Fibroblast of the aortic adventitia (primary cell): ENCODE measurements at regions not wholly inside any gene's neighbourhood (a gene's known extent, or its start where the extent isn't known, plus 50 kb on each side); places are given as distances from the start of the nearest gene placed in this dataset.

ENCODE experiments used
- DNase-seq: peaks from one replicate; pipeline ENCODE4 v3.0.0-alpha.2; 2010; ENCODE audit warnings: low read depth
- H3K4me3 ChIP-seq: 2 replicates; pipeline ENCODE4 v1.5.1; 2011; ENCODE audit warnings: low read depth, mild to moderate bottlenecking, control low read depth, low read length, moderate library complexity
- TF ChIP-seq, protein P1 (sequence below): IDR thresholded peaks from 2 replicates; pipeline ENCODE4 v1.5.1; 2011; ENCODE audit warnings: mild to moderate bottlenecking, low read length, control low read depth, inconsistent platforms; ENCODE audit not compliant: insufficient read depth

DNA sequence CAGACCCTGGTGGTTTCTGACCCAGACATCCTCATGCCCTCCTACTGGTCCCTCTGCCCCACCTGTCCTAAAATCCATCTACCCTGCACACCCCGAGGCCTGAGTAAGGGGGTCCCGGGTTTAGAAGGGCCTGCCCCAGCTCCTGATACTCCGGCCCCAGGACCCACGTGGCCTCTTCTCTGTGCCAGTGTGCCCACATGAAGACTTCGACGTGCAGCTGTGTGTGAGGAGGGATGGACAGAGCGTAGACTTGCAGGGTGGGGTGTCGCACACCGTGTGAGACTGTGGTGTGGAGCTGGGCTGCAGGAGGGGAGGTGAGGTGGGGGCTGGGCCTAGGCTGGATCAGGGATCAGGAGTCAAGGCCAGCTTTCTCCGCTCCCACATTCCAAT, 461.1 kb downstream of the PTPRU start:
- TF ChIP-seq, protein P1, sequence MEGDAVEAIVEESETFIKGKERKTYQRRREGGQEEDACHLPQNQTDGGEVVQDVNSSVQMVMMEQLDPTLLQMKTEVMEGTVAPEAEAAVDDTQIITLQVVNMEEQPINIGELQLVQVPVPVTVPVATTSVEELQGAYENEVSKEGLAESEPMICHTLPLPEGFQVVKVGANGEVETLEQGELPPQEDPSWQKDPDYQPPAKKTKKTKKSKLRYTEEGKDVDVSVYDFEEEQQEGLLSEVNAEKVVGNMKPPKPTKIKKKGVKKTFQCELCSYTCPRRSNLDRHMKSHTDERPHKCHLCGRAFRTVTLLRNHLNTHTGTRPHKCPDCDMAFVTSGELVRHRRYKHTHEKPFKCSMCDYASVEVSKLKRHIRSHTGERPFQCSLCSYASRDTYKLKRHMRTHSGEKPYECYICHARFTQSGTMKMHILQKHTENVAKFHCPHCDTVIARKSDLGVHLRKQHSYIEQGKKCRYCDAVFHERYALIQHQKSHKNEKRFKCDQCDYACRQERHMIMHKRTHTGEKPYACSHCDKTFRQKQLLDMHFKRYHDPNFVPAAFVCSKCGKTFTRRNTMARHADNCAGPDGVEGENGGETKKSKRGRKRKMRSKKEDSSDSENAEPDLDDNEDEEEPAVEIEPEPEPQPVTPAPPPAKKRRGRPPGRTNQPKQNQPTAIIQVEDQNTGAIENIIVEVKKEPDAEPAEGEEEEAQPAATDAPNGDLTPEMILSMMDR, result no peak
- no peak overlapping the region for H3K4me3 ChIP-seq
- no peak for DNase-seq

DNA sequence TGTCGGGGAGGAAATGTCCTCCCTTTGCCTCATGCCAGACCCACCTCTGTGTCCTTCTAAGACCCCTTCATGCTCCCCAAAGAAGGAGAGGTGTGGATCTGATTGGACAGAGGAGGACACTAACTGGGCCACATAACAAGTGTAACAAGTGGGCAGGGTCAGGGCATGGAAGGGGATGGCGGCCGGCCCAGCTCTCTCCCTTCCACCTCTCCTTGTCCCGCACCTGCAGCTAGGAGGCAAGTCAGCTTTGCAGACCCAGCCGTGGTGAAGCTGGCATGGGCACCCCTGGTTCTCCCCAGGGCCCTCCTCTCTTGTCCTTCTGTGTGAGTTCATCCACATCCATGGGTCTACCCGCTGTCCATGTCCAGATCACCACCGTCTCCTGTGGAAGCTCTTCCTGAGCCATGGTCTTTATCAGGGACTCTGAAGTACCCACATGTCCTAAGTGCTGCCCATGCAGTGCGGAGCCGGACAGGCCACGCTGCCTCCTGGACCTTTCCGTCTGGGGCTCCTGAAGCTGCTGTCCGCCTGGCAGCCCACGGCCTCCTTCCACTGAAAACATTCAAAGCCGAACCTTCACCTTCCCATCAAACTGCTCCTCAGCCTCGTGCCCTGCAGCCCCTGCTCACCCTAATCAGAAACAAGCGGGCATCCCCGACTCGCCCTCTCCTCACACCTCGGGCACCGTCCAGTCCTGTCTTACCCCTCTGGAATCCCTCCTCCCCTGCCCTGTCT, 460.5 kb downstream of the PTPRU start:
- no peak for DNase-seq
- TF ChIP-seq, protein P1, result no peak
- no peak overlapping the region for H3K4me3 ChIP-seq

- no peak for DNase-seq
- no peak overlapping the region for H3K4me3 ChIP-seq
- TF ChIP-seq, protein P1, result no peak
Observed at GRCh38 chr1:29695803-29696202, 459.5 kb downstream of the PTPRU start.

DNA sequence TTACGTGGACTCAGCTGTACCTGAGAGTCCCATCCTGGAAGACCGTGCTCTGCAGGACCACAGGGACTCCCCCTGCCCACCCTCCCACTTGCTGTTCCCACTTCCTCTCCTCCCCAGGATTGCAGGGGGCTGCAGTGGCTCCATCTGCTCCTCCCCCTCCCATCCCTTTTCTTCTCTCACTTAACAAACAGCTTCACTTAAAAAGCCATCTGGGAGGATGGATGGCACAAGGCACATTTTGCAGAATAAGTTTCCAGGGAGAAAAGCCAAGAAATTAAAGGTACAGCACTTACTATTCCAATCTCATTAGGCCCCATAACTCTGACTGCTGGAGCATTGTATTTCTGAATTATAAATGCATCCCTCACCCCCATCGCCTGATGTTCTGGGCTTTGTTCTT, 458.7 kb downstream of the PTPRU start:
- TF ChIP-seq, protein P1, result no peak
- no peak for DNase-seq
- H3K4me3 ChIP-seq, result no peak overlapping the region

DNA sequence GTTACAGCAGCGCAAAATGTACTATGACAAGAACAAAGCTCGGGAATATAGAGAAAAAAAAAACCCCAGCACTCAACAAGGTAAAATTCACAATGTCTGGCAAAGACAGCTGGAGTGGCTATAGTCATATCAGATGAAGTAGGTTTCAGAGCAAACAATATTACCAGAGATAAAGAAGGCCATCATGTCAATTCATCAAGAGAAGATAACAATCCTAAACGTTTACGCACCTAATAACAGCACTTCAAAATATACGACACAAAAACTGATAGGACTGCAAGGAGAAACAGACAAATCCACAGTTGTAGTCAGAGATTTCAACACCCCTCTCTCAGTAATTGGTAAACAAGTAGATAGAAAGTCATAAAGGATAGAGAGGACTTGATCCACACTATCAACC, 455.2 kb downstream of the PTPRU start:
- TF ChIP-seq, protein P1, result no peak
- H3K4me3 ChIP-seq, result no peak overlapping the region
- DNase-seq, result no peak

DNA sequence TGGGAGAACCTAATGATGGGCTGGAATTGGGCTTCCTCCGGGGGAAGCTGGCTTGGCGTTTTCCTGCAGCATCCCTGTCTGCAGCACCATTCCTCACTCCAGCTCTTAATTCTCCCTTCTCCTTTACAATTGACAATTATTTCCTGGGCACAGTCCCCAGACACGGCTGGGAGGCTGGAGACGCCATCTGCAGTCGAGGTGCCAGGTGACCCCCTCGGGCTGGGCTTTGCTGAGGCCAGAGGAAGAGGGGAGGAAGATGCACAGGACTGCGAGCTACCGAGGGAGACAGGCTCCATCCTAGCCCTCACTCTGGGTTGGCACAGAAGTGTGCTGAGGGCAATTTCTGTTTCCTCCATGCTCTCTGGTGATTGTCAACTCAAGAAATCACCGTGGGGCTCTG, 453.8 kb downstream of the PTPRU start:
- TF ChIP-seq, protein P1, result no peak
- DNase-seq, result no peak
- no peak overlapping the region for H3K4me3 ChIP-seq
